ENCODE measurements at regions not wholly inside any gene's neighbourhood (a gene's known extent, or its start where the extent isn't known, plus 50 kb on each side); places are given as distances from the start of the nearest gene placed in this dataset.

- DNase-seq (no peak), ATAC-seq (no peak)
- Mint-ChIP-seq H3K27me3 (no peaks in the 10 kb centered on the region), H3K27ac (no peak overlapping the region), H3K4me3 (no peak overlapping the region), H3K4me1 (no peaks in the 10 kb centered on the region), H3K36me3 (ENCODE audit: low read depth) (no peaks in the 10 kb centered on the region)
- no peaks in the 10 kb centered on the region for H3K9me3 ChIP-seq (ENCODE audit: control insufficient read depth, low read length, poor library complexity, severe bottlenecking)
Measured at GRCh38 chr13:34547929-34548328, 394.1 kb upstream of the NBEA start.

GRCh38 chr13:34553376-34553775 is 388.7 kb upstream of the NBEA start:
- H3K4me1 Mint-ChIP-seq = no peaks in the 10 kb centered on the region
- no peak overlapping the region for H3K4me3 Mint-ChIP-seq
- no peaks in the 10 kb centered on the region for H3K27me3 Mint-ChIP-seq
- H3K9me3 ChIP-seq (ENCODE audit: control insufficient read depth, low read length, poor library complexity, severe bottlenecking) = no peaks in the 10 kb centered on the region
- DNase-seq (no peak), ATAC-seq (no peak)
- no peak overlapping the region for H3K27ac Mint-ChIP-seq
- no peaks in the 10 kb centered on the region for H3K36me3 Mint-ChIP-seq (ENCODE audit: low read depth)

- DNase-seq = no peak
- Mint-ChIP-seq H3K36me3 (ENCODE audit: low read depth) (no peaks in the 10 kb centered on the region), H3K4me3 (no peak overlapping the region), H3K27me3 (no peaks in the 10 kb centered on the region), H3K4me1 (no peaks in the 10 kb centered on the region), H3K27ac (no peak overlapping the region)
- ATAC-seq = no peak
- no peaks in the 10 kb centered on the region for H3K9me3 ChIP-seq (ENCODE audit: control insufficient read depth, low read length, poor library complexity, severe bottlenecking)
Measured at GRCh38 chr13:34555988-34556387, 386.1 kb upstream of the NBEA start.

DNA sequence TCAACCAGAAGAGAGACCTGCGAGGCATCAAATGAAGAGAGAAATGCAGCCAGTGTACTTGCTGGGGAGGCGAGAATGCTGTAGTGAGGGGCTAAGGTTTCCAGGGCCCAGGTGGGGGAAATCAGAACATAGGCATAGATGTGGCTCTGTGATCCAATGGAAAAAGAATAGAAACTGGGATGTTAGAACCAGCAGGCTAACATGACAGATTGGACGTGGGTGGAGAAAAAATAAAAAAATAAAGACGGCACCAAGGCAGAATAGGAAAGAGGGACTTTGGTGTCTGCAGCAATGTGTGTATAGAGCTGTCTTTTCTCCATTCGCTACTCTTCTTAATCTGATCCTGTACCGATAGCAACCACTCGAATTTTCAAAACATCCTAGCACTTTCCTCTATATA is 381.0 kb upstream of the NBEA start:
- Mint-ChIP-seq H3K27ac (no peak overlapping the region), H3K36me3 (ENCODE audit: low read depth) (peaks cover 2% of the 10 kb centered on the region), H3K27me3 (no peaks in the 10 kb centered on the region), H3K4me3 (no peak overlapping the region), H3K4me1 (no peaks in the 10 kb centered on the region)
- ATAC-seq (no peak), DNase-seq (no peak)
- no peaks in the 10 kb centered on the region for H3K9me3 ChIP-seq (ENCODE audit: control insufficient read depth, low read length, poor library complexity, severe bottlenecking)

DNA sequence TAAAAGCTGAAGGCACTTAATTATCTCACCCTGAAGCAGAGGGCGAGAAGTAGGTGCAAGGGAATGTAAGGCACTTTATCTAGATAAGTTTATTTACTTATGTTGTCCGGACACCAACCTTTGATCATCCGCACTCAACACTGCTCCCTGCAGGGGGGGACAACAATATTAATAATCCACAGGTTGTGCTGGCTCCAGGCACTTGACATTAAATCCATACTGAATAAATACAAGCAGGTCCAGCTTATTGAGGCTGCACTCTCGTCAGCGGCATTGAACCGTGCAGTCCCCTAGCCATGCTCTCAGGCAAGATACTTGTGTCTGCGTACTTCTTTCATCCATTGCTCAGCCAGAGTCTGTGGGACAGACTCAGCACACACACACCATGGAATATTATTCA is 374.5 kb upstream of the NBEA start:
- no peak for DNase-seq
- no peak for ATAC-seq
- Mint-ChIP-seq H3K27ac (no peak overlapping the region), H3K4me3 (no peak overlapping the region), H3K36me3 (ENCODE audit: low read depth) (no peaks in the 10 kb centered on the region), H3K27me3 (no peaks in the 10 kb centered on the region), H3K4me1 (no peaks in the 10 kb centered on the region)
- no peaks in the 10 kb centered on the region for H3K9me3 ChIP-seq (ENCODE audit: control insufficient read depth, low read length, poor library complexity, severe bottlenecking)

GRCh38 chr13:34570698-34571353 is 371.2 kb upstream of the NBEA start:
- DNase-seq (no peak), ATAC-seq (no peak)
- Mint-ChIP-seq H3K27ac (no peak overlapping the region), H3K4me3 (no peak overlapping the region), H3K4me1 (no peaks in the 10 kb centered on the region), H3K27me3 (no peaks in the 10 kb centered on the region), H3K36me3 (ENCODE audit: low read depth) (no peaks in the 10 kb centered on the region)
- no peaks in the 10 kb centered on the region for H3K9me3 ChIP-seq (ENCODE audit: control insufficient read depth, low read length, poor library complexity, severe bottlenecking)

DNA sequence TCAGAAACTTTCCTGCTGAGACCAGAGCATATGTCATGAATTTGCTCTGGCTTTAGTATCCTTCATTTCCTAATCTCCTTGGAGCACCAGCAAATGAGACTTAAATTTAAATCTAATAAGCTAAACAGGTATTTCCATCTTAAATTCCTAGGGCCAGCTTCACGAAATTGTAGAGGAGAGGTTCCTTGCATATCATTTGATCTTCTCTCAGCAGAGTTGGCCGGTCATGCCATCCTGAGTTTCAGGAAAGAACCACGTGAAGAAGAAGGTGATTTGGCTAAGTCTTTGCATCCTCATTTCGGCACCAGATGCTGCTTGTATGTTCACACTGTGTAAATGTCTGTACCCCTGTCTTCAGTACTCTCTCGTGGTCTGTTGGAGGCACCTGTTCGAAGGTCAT is 370.4 kb upstream of the NBEA start:
- Mint-ChIP-seq H3K27me3 (no peaks in the 10 kb centered on the region), H3K36me3 (ENCODE audit: low read depth) (no peaks in the 10 kb centered on the region), H3K4me3 (no peak overlapping the region), H3K27ac (no peak overlapping the region), H3K4me1 (no peaks in the 10 kb centered on the region)
- no peaks in the 10 kb centered on the region for H3K9me3 ChIP-seq (ENCODE audit: control insufficient read depth, low read length, poor library complexity, severe bottlenecking)
- ATAC-seq = no peak
- DNase-seq = no peak

DNA sequence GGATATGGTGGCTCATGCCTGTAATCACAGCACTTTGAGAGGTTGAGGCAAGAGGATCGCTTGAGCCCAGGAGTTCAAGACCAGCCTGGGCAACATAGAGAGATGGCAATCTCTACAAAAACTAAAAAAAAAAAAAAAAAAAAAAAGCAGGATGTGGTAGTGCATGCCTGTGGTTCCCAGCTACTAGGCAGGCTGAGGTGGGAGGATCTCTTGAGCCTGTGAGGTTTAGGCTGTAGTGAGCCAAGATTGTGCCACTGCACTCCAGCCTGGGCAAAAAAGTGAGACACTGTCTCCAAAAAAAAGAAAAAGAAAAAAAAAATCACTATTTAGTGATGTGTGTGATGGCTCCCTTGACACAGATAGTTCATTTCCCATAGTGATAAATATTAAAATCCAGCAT is 365.0 kb upstream of the NBEA start:
- DNase-seq = no peak
- H3K27ac Mint-ChIP-seq = no peak overlapping the region
- no peaks in the 10 kb centered on the region for H3K9me3 ChIP-seq (ENCODE audit: control insufficient read depth, low read length, poor library complexity, severe bottlenecking)
- H3K4me3 Mint-ChIP-seq = no peak overlapping the region
- no peaks in the 10 kb centered on the region for H3K27me3 Mint-ChIP-seq
- no peaks in the 10 kb centered on the region for H3K4me1 Mint-ChIP-seq
- no peak for ATAC-seq
- H3K36me3 Mint-ChIP-seq (ENCODE audit: low read depth) = no peaks in the 10 kb centered on the region

GRCh38 chr13:34578471-34578870 is 363.6 kb upstream of the NBEA start:
- H3K4me1 Mint-ChIP-seq = no peaks in the 10 kb centered on the region
- no peaks in the 10 kb centered on the region for H3K27me3 Mint-ChIP-seq
- no peak overlapping the region for H3K4me3 Mint-ChIP-seq
- H3K9me3 ChIP-seq (ENCODE audit: control insufficient read depth, low read length, poor library complexity, severe bottlenecking) = no peaks in the 10 kb centered on the region
- no peaks in the 10 kb centered on the region for H3K36me3 Mint-ChIP-seq (ENCODE audit: low read depth)
- DNase-seq (no peak), ATAC-seq (no peak)
- no peak overlapping the region for H3K27ac Mint-ChIP-seq

GRCh38 chr13:34578917-34579316 is 363.2 kb upstream of the NBEA start:
- H3K9me3 ChIP-seq (ENCODE audit: control insufficient read depth, low read length, poor library complexity, severe bottlenecking) = no peaks in the 10 kb centered on the region
- Mint-ChIP-seq H3K4me3 (no peak overlapping the region), H3K36me3 (ENCODE audit: low read depth) (no peaks in the 10 kb centered on the region), H3K27me3 (no peaks in the 10 kb centered on the region), H3K4me1 (no peaks in the 10 kb centered on the region), H3K27ac (no peak overlapping the region)
- ATAC-seq = no peak
- no peak for DNase-seq

DNA sequence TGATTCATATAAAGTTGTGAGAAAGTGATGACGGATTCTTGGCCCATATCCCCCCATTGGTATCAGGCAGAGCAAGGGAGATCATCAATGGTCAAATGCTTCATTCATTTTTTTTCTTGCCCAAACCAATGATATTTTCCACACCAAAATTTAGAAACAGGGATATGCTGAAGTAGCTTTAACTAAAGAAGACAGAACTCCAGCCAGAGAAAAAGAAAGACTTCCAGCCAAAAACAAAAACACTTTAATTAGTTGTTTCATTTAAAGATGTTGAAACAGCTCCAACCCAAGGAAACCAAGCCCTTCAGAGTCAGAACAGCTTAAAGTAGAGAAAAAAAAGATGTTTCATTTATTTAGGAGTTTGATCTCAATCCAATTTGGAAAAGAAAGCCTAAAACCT is 358.9 kb upstream of the NBEA start:
- no peak overlapping the region for H3K27ac Mint-ChIP-seq
- ATAC-seq (no peak), DNase-seq (no peak)
- H3K9me3 ChIP-seq (ENCODE audit: control insufficient read depth, low read length, poor library complexity, severe bottlenecking) = no peaks in the 10 kb centered on the region
- no peak overlapping the region for H3K4me3 Mint-ChIP-seq
- no peaks in the 10 kb centered on the region for H3K27me3 Mint-ChIP-seq
- no peaks in the 10 kb centered on the region for H3K36me3 Mint-ChIP-seq (ENCODE audit: low read depth)
- no peaks in the 10 kb centered on the region for H3K4me1 Mint-ChIP-seq

- H3K9me3 ChIP-seq (ENCODE audit: control insufficient read depth, low read length, poor library complexity, severe bottlenecking) = no peaks in the 10 kb centered on the region
- DNase-seq (no peak), ATAC-seq (no peak)
- no peak overlapping the region for H3K27ac Mint-ChIP-seq
- no peaks in the 10 kb centered on the region for H3K36me3 Mint-ChIP-seq (ENCODE audit: low read depth)
- H3K27me3 Mint-ChIP-seq = no peaks in the 10 kb centered on the region
- no peaks in the 10 kb centered on the region for H3K4me1 Mint-ChIP-seq
- no peak overlapping the region for H3K4me3 Mint-ChIP-seq
Measured at GRCh38 chr13:34587576-34587975, 354.5 kb upstream of the NBEA start.

DNA sequence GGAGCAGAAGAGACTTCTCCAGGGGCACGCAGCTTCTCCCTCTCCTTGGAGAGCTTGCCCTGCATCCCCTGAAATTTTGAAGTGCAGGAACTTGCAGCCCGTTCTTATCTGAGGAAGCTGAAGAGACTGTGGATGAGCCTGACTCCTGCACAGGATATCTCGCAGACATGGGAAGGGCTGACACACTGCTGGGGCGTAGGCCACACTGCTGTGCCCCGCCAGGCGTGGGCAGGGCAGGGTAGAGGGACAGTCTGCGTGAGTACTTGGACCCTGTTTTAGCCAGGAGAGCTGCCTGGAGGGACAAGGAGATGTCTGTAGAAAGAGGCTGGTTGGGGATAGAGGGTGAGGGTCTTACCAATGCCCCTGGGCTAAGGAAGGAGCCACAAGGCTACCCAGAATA is 353.7 kb upstream of the NBEA start:
- no peak overlapping the region for H3K4me3 Mint-ChIP-seq

GRCh38 chr13:34589581-34589980 is 352.5 kb upstream of the NBEA start:
- H3K36me3 Mint-ChIP-seq (ENCODE audit: low read depth) = no peaks in the 10 kb centered on the region
- no peaks in the 10 kb centered on the region for H3K9me3 ChIP-seq (ENCODE audit: control insufficient read depth, low read length, poor library complexity, severe bottlenecking)
- H3K4me3 Mint-ChIP-seq = no peak overlapping the region
- DNase-seq (no peak), ATAC-seq (no peak)
- H3K4me1 Mint-ChIP-seq = no peaks in the 10 kb centered on the region
- H3K27me3 Mint-ChIP-seq = no peaks in the 10 kb centered on the region
- H3K27ac Mint-ChIP-seq = no peak overlapping the region

More for the DNA sequence above, 353.7 kb upstream of the NBEA start:
- no peak for DNase-seq
- no peaks in the 10 kb centered on the region for H3K9me3 ChIP-seq (ENCODE audit: control insufficient read depth, low read length, poor library complexity, severe bottlenecking)
- no peak for ATAC-seq
- Mint-ChIP-seq H3K27me3 (no peaks in the 10 kb centered on the region), H3K27ac (no peak overlapping the region), H3K4me1 (no peaks in the 10 kb centered on the region), H3K36me3 (ENCODE audit: low read depth) (no peaks in the 10 kb centered on the region)

All from T-helper 17 cell (primary cell).